GM23248 (cell line): ENCODE measurements at regions not wholly inside any gene's neighbourhood (a gene's known extent, or its start where the extent isn't known, plus 50 kb on each side); places are given as distances from the start of the nearest gene placed in this dataset.
A peak's percentile ranks its signal among the peaks of the same experiment; 100 is the strongest.

ENCODE experiments used
- DNase-seq: peaks from one replicate; pipeline ENCODE4 v3.0.0-alpha.2; 2015
- H2AFZ ChIP-seq: fragments of 200-600 bp; sonication (generic); 2 replicates; pipeline ENCODE4 v1.6.1; 2016; ENCODE audit warnings: antibody characterized with exemption
- H3F3A ChIP-seq: fragments of 200-600 bp; sonication (generic); 2 replicates; pipeline ENCODE4 v1.6.1; 2016; ENCODE audit warnings: mild to moderate bottlenecking, antibody characterized with exemption, mixed run types; ENCODE audit not compliant: insufficient read depth
- H3K27ac ChIP-seq: fragments of 200-600 bp; sonication (generic); 2 replicates; pipeline ENCODE4 v1.5.1; 2016; ENCODE audit warnings: mild to moderate bottlenecking
- H3K27me3 ChIP-seq: fragments of 200-600 bp; sonication (generic); replicated peaks from 2 replicates; pipeline ENCODE4 v1.6.1; 2016; ENCODE audit warnings: mild to moderate bottlenecking; ENCODE audit not compliant: insufficient read depth
- H3K36me3 ChIP-seq: fragments of 200-600 bp; sonication (generic); 2 replicates; pipeline ENCODE4 v1.6.1; 2016; ENCODE audit warnings: low read depth, mild to moderate bottlenecking
- H3K4me1 ChIP-seq: fragments of 200-600 bp; sonication (generic); 2 replicates; pipeline ENCODE4 v1.6.1; 2016; ENCODE audit warnings: mild to moderate bottlenecking; ENCODE audit not compliant: insufficient read depth
- H3K4me2 ChIP-seq: fragments of 200-600 bp; sonication (generic); one replicate; pipeline ENCODE4 v1.6.1; 2016; ENCODE audit warnings: mild to moderate bottlenecking; ENCODE audit not compliant: unreplicated experiment
- H3K4me3 ChIP-seq: fragments of 200-600 bp; sonication (generic); 2 replicates; pipeline ENCODE4 v1.5.1; 2016; ENCODE audit warnings: mild to moderate bottlenecking
- H3K79me2 ChIP-seq: fragments of 200-600 bp; sonication (generic); 2 replicates; pipeline ENCODE4 v1.6.1; 2016; ENCODE audit warnings: mild to moderate bottlenecking; ENCODE audit not compliant: insufficient read depth
- H3K9ac ChIP-seq: fragments of 200-600 bp; sonication (generic); 2 replicates; pipeline ENCODE4 v1.6.1; 2016; ENCODE audit warnings: mild to moderate bottlenecking
- H3K9me2 ChIP-seq: fragments of 200-600 bp; sonication (generic); 2 replicates; pipeline ENCODE4 v1.6.1; 2016; ENCODE audit warnings: mixed run types, mild to moderate bottlenecking, moderate library complexity; ENCODE audit not compliant: insufficient read depth
- H3K9me3 ChIP-seq: fragments of 200-600 bp; sonication (generic); one replicate; pipeline ENCODE4 v1.6.1; 2017; ENCODE audit warnings: low read depth
- H4K20me1 ChIP-seq: fragments of 200-600 bp; sonication (generic); 2 replicates; pipeline ENCODE4 v1.6.0; 2016; ENCODE audit not compliant: insufficient read depth
- EZH2 ChIP-seq: fragments of 200-600 bp; sonication (generic); IDR thresholded peaks from 2 replicates; pipeline ENCODE4 v1.6.1; 2018; ENCODE audit warnings: antibody characterized with exemption, mild to moderate bottlenecking; ENCODE audit not compliant: insufficient read depth, poor library complexity, severe bottlenecking
- EZH2phosphoT487 ChIP-seq: fragments of 200-600 bp; sonication (generic); IDR thresholded peaks from 2 replicates; pipeline ENCODE4 v1.6.1; 2018; ENCODE audit warnings: antibody characterized with exemption, moderate library complexity, mild to moderate bottlenecking, low read depth; ENCODE audit not compliant: insufficient read depth
- whole genome bisulfite sequencing, 2 experiments: methylation state at CpG; one replicate each; pipeline ENCODE4 v1.1.6; 2015 to 2017; ENCODE audit warnings: low lambda C conversion rate in 2 of 2, low coverage in 1 of 2; ENCODE audit errors: missing lambda C conversion rate in 2 of 2; 5-methylcytosine and 5-hydroxymethylcytosine counted together
- in situ Hi-C: fragments of 300-500 bp; cut with MboI; formaldehyde crosslinking; loops from 2 replicates; pipeline ENCODE4 v1.15.0; 2020

DNA sequence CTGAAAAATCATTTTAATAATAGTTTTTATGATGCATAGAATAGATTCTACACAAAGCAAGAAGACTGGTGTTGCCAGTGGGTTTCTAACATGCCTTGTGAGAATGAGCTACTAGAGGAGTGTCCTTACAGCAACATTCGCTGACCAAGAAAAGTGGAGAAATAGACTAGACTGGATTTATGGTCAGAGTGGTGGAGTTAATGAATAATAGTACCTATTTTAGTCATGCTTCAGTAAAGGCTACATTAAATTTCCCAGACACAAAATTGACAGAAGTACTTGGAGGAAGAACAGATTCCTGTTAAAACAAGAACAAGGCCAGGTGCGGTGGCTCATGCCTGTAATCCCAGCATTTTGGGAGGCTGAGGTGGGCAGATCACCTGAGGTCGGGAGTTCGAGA is 539.2 kb downstream of the ETS1 start:
- H3F3A ChIP-seq, result peaks cover 14% of the 10 kb centered on the region

DNA sequence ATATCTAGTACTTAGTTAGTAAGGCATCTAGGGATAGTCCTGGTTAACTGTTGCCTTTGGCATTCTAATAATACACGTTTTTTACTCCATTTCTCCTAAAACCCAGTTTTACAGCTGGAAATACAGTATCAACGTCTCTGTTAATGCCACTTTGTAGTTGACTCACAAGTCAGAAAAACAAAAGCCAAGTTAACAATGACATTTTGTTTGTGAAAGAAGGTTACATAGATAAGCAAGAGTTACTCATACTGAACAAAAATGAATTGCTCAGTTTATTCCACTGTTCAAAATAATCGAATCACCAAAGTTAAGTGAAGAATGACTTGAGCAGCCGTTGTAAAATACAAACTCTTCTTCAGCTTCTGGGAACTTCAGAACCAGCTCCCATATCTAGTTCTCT is 540.3 kb downstream of the ETS1 start:
- H4K20me1 ChIP-seq, result no peaks in the 10 kb centered on the region
- no peak for TF ChIP-seq EZH2phosphoT487
- no peak for TF ChIP-seq EZH2
- no peak overlapping the region for H3K4me3 ChIP-seq
- H2AFZ ChIP-seq, result no peak overlapping the region
- no peak overlapping the region for H3K9ac ChIP-seq
- no peaks in the 10 kb centered on the region for H3K9me3 ChIP-seq
- peaks cover 20% of the 10 kb centered on the region for H3K4me1 ChIP-seq
- DNase-seq, result peak; percentile 34
- WGBS, 2 experiments, result 69 to 72% methylated on average over 4 of the region's 4 CpGs
- in situ Hi-C loops, result loop anchor here (25.0 kb wide), 3 partner anchors 115 to 590 kb away; no protein-coding TSS in a partner anchor
- no peaks in the 10 kb centered on the region for H3K27me3 ChIP-seq
- no peak overlapping the region for H3K4me2 ChIP-seq
- H3K36me3 ChIP-seq, result no peaks in the 10 kb centered on the region
- no peaks in the 10 kb centered on the region for H3K79me2 ChIP-seq
- H3F3A ChIP-seq, result peaks cover 5% of the 10 kb centered on the region; the same call in 1 of the 2 replicates
- H3K27ac ChIP-seq, result no peak overlapping the region
- no peaks in the 10 kb centered on the region for H3K9me2 ChIP-seq

More for the DNA sequence above, 539.2 kb downstream of the ETS1 start:
- Histone ChIP-seq H3K9me2 (no peaks in the 10 kb centered on the region), H3K4me1 (peaks cover 26% of the 10 kb centered on the region), H3K9ac (no peak overlapping the region), H3K79me2 (no peaks in the 10 kb centered on the region), H3K36me3 (no peaks in the 10 kb centered on the region), H3K27me3 (no peaks in the 10 kb centered on the region), H4K20me1 (no peaks in the 10 kb centered on the region), H3K4me2 (no peak overlapping the region), H3K9me3 (no peaks in the 10 kb centered on the region), H2AFZ (no peak overlapping the region), H3K27ac (no peak overlapping the region), H3K4me3 (no peak overlapping the region)
- TF ChIP-seq EZH2 (no peak), EZH2phosphoT487 (no peak)
- in situ Hi-C loops, result loop anchor here (25.0 kb wide), 3 partner anchors 114 to 589 kb away; no protein-coding TSS in a partner anchor
- no peak for DNase-seq
- 94 to 100% methylated on average over 4 of the region's 4 CpGs for WGBS, 2 experiments

DNA sequence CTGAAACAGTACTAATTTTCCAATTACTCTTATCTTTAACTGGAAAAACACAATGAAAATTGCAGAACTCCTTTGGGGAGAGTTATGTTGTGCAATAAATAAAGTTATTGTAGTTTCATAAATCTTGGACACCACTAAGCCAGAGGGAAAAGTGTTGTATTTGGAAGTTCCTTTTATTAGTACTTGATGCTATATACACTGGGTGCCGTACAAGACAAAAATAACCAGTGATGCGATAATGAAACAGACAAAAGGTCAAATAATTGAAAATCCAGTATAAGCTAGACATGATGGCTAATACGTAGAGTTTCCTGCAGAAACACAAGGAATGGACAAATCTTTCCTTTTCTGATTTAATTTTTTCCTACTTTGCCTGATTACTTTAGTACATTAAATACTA is 541.1 kb downstream of the ETS1 start:
- Histone ChIP-seq H3K79me2 (no peaks in the 10 kb centered on the region), H3K9me2 (no peaks in the 10 kb centered on the region), H3F3A (peaks cover 5% of the 10 kb centered on the region; the same call in 1 of the 2 replicates), H3K4me2 (no peak overlapping the region), H3K4me1 (peaks cover 20% of the 10 kb centered on the region), H3K27me3 (no peaks in the 10 kb centered on the region), H4K20me1 (no peaks in the 10 kb centered on the region), H3K9ac (no peak overlapping the region), H3K4me3 (no peak overlapping the region), H3K9me3 (no peaks in the 10 kb centered on the region), H3K27ac (no peak overlapping the region), H2AFZ (no peak overlapping the region), H3K36me3 (no peaks in the 10 kb centered on the region)
- in situ Hi-C loops, result loop anchor here (25.0 kb wide), 3 partner anchors 116 to 591 kb away; no protein-coding TSS in a partner anchor
- TF ChIP-seq EZH2phosphoT487, result no peak
- no peak for TF ChIP-seq EZH2
- 96 to 98% methylated on average over 3 of the region's 3 CpGs for WGBS, 2 experiments
- DNase-seq, result no peak

DNA sequence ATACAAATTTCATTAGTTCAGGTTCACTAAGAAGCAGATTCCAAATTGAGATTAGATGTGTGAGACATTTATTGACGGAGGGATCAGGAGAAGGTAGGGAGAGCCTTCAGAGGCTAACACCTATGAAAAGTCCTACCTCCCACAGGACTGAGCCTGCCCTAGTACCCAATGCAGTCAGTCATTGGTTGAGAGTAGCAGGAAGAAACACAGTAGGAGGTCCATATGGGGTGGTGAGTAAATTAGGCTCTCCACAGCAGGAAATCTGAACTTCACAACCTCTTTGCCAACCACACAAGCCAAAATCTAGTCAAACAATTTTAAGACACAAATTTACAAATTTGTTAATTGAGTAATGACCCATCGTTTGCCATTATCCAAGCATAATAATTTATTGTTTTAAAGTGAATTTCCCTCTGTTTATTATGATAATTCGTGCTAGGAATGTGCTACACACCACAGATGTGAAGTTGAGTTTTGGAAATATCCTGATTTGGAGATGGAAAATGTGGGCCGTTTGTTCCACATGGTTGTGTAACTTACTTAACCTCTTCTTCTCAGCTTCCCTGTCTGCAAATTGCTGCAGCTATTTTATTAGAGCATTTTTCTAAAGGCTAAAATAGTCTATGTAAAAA is 542.1 kb downstream of the ETS1 start:
- no peak overlapping the region for H3K4me2 ChIP-seq
- TF ChIP-seq EZH2phosphoT487 (no peak), EZH2 (no peak)
- in situ Hi-C loops, result loop anchor here (25.0 kb wide), 3 partner anchors 117 to 592 kb away; no protein-coding TSS in a partner anchor
- H4K20me1 ChIP-seq, result no peaks in the 10 kb centered on the region
- H2AFZ ChIP-seq, result no peak overlapping the region
- no peak overlapping the region for H3K4me3 ChIP-seq
- H3K9ac ChIP-seq, result no peak overlapping the region
- DNase-seq, result no peak
- 49 to 57% methylated on average over 4 of the region's 4 CpGs for WGBS, 2 experiments
- H3K27ac ChIP-seq, result no peak overlapping the region
- H3K79me2 ChIP-seq, result no peaks in the 10 kb centered on the region
- H3K4me1 ChIP-seq, result peaks cover 30% of the 10 kb centered on the region
- peaks cover 15% of the 10 kb centered on the region for H3F3A ChIP-seq
- no peaks in the 10 kb centered on the region for H3K9me3 ChIP-seq
- no peaks in the 10 kb centered on the region for H3K36me3 ChIP-seq
- H3K9me2 ChIP-seq, result no peaks in the 10 kb centered on the region
- no peaks in the 10 kb centered on the region for H3K27me3 ChIP-seq
